ENCODE measurements at regions not wholly inside any gene's neighbourhood (a gene's known extent, or its start where the extent isn't known, plus 50 kb on each side); places are given as distances from the start of the nearest gene placed in this dataset.

- no peak for DNase-seq (ENCODE audit: low read depth in 2 of 2)
Observed at GRCh38 chr22:49331878-49332277, 495.8 kb downstream of the BRD1 start.

- no peak for DNase-seq (ENCODE audit: low read depth in 2 of 2)
Observed at GRCh38 chr22:49331223-49331815, 496.4 kb downstream of the BRD1 start.

- DNase-seq (ENCODE audit: low read depth in 2 of 2) = no peak
Observed at GRCh38 chr22:49330421-49331222, 497.1 kb downstream of the BRD1 start.

- no peak for DNase-seq (ENCODE audit: low read depth in 2 of 2)
Observed at GRCh38 chr22:49329636-49330035, 498.0 kb downstream of the BRD1 start.

- no peak for DNase-seq (ENCODE audit: low read depth in 2 of 2)
Observed at GRCh38 chr22:49328630-49329405, 498.9 kb downstream of the BRD1 start.

GRCh38 chr22:49328118-49328475 is 499.6 kb downstream of the BRD1 start:
- DNase-seq (ENCODE audit: low read depth in 2 of 2) = no peak

GRCh38 chr22:49327411-49328117 is 500.1 kb downstream of the BRD1 start:
- no peak for DNase-seq (ENCODE audit: low read depth in 2 of 2)

GRCh38 chr22:49326558-49326957 is 501.1 kb downstream of the BRD1 start:
- no peak for DNase-seq (ENCODE audit: low read depth in 2 of 2)

GRCh38 chr22:49325531-49326395 is 501.9 kb downstream of the BRD1 start:
- DNase-seq (ENCODE audit: low read depth in 2 of 2) = no peak

- DNase-seq (ENCODE audit: low read depth in 2 of 2) = no peak
Observed at GRCh38 chr22:49324527-49325491, 502.9 kb downstream of the BRD1 start.

- no peak for DNase-seq (ENCODE audit: low read depth in 2 of 2)
Observed at GRCh38 chr22:49323751-49324415, 503.8 kb downstream of the BRD1 start.

GRCh38 chr22:49322861-49323622 is 504.6 kb downstream of the BRD1 start:
- no peak for DNase-seq (ENCODE audit: low read depth in 2 of 2)

GRCh38 chr22:49322231-49322630 is 505.4 kb downstream of the BRD1 start:
- DNase-seq (ENCODE audit: low read depth in 2 of 2) = no peak

GRCh38 chr22:49321477-49322055 is 506.1 kb downstream of the BRD1 start:
- DNase-seq (ENCODE audit: low read depth in 2 of 2) = no peak

- no peak for DNase-seq (ENCODE audit: low read depth in 2 of 2)
Observed at GRCh38 chr22:49320714-49321476, 506.8 kb downstream of the BRD1 start.

- no peak for DNase-seq (ENCODE audit: low read depth in 2 of 2)
Observed at GRCh38 chr22:49317369-49317768, 510.3 kb downstream of the BRD1 start.

- DNase-seq (ENCODE audit: low read depth in 2 of 2) = no peak
Observed at GRCh38 chr22:49312601-49313000, 515.1 kb downstream of the BRD1 start.

Data from dermis microvascular lymphatic vessel endothelial cell (primary cell).